GM21723 (cell line): ENCODE measurements at regions not wholly inside any gene's neighbourhood (a gene's known extent, or its start where the extent isn't known, plus 50 kb on each side); places are given as distances from the start of the nearest gene placed in this dataset.
"Not testable (repeated sequence)": the region's sequence is repeated elsewhere in the genome, so short reads cannot be mapped to it uniquely, and the experiment has no call there.

Experiments
- ATAC-seq: cut with Tn5 transposase; IDR thresholded peaks from one replicate; pipeline ENCODE4 v1.9.1; 2021; ENCODE audit warnings: mild to moderate bottlenecking, moderate library complexity; ENCODE audit not compliant: unreplicated experiment

GRCh38 chr1:220942278-220942677 lies 63.0 kb downstream of the HLX start:
- no peak for ATAC-seq

GRCh38 chr1:220942914-220943313 lies 63.7 kb downstream of the HLX start:
- not testable (repeated sequence) for ATAC-seq

GRCh38 chr1:220943319-220943996 lies 64.2 kb downstream of the HLX start:
- no peak for ATAC-seq

- no peak for ATAC-seq
Observed at GRCh38 chr1:220950576-220950975, 71.3 kb downstream of the HLX start.

GRCh38 chr1:220952961-220953643 lies 73.9 kb downstream of the HLX start:
- no peak for ATAC-seq

GRCh38 chr1:220954321-220955075 lies 75.3 kb downstream of the HLX start:
- ATAC-seq = no peak

GRCh38 chr1:220955116-220955515 lies 75.9 kb downstream of the HLX start:
- no peak for ATAC-seq

GRCh38 chr1:220956501-220957232 lies 77.4 kb downstream of the HLX start:
- no peak for ATAC-seq

- no peak for ATAC-seq
Observed at GRCh38 chr1:220957233-220957605, 78.0 kb downstream of the HLX start.

GRCh38 chr1:220958234-220958633 lies 79.0 kb downstream of the HLX start:
- ATAC-seq = no peak

GRCh38 chr1:220962031-220962751 lies 82.9 kb downstream of the HLX start:
- no peak for ATAC-seq

GRCh38 chr1:220966041-220966440 lies 86.8 kb downstream of the HLX start:
- no peak for ATAC-seq

- no peak for ATAC-seq
Observed at GRCh38 chr1:220966473-220966872, 87.2 kb downstream of the HLX start.

GRCh38 chr1:220966881-220967611 lies 87.8 kb downstream of the HLX start:
- ATAC-seq = no peak

- ATAC-seq = no peak
Observed at GRCh38 chr1:220967911-220968310, 88.7 kb downstream of the HLX start.

- not testable (repeated sequence) for ATAC-seq
Observed at GRCh38 chr1:220969281-220969680, 90.0 kb downstream of the HLX start.

- ATAC-seq = no peak
Observed at GRCh38 chr1:220970311-220970710, 91.1 kb downstream of the HLX start.

- ATAC-seq = no peak
Observed at GRCh38 chr1:220971221-220971620, 92.0 kb downstream of the HLX start.

- no peak for ATAC-seq
Observed at GRCh38 chr1:220974431-220974830, 95.2 kb downstream of the HLX start.

GRCh38 chr1:220976390-220976789 lies 97.1 kb downstream of the HLX start:
- no peak for ATAC-seq
